Muscle layer of duodenum (tissue), 2 donors: ENCODE measurements at regions not wholly inside any gene's neighbourhood (a gene's known extent, or its start where the extent isn't known, plus 50 kb on each side); places are given as distances from the start of the nearest gene placed in this dataset.
"Not testable (repeated sequence)": the region's sequence is repeated elsewhere in the genome, so short reads cannot be mapped to it uniquely, and the experiment has no call there.

ENCODE experiments used
- H3K27ac ChIP-seq: one replicate; pipeline ENCODE4 v1.7.0; 2013; ENCODE audit warnings: mild to moderate bottlenecking, low read length
- H3K27me3 ChIP-seq: one replicate; pipeline ENCODE4 v1.7.0; 2013; ENCODE audit warnings: low read depth, mild to moderate bottlenecking, control low read depth, low read length
- H3K36me3 ChIP-seq, 2 donors: one replicate each; pipeline ENCODE4 v1.7.0; 2013; ENCODE audit warnings: low read length in 2 of 2, control low read depth in 1 of 2, mild to moderate bottlenecking in 1 of 2; ENCODE audit not compliant: insufficient read depth in 2 of 2, control insufficient read depth in 1 of 2
- H3K4me1 ChIP-seq, 2 donors: one replicate each; pipeline ENCODE4 v1.7.0; 2013; ENCODE audit warnings: low read length in 2 of 2, mild to moderate bottlenecking in 2 of 2, control low read depth in 1 of 2, moderate library complexity in 1 of 2; ENCODE audit not compliant: insufficient read depth in 2 of 2, control insufficient read depth in 1 of 2
- H3K4me3 ChIP-seq, 2 donors: one replicate each; pipeline ENCODE4 v1.7.0; 2013; ENCODE audit warnings: low read length in 2 of 2, low read depth in 1 of 2, mild to moderate bottlenecking in 1 of 2
- H3K9me3 ChIP-seq, 2 donors: one replicate each; pipeline ENCODE4 v1.7.0; 2013; ENCODE audit warnings: low read length in 2 of 2, control low read depth in 1 of 2, mild to moderate bottlenecking in 1 of 2; ENCODE audit not compliant: control insufficient read depth in 1 of 2
- donor health status: healthy.

GRCh38 chr19:21612403-21612872 is 107.0 kb downstream of the ZNF429 start:
- no peak overlapping the region for H3K4me3 ChIP-seq
- no peaks in the 10 kb centered on the region for H3K4me1 ChIP-seq
- peaks cover 0 to 2% of the 10 kb centered on the region in 2 donors for H3K9me3 ChIP-seq
- H3K27ac ChIP-seq, result no peak overlapping the region
- no peaks in the 10 kb centered on the region for H3K27me3 ChIP-seq
- H3K36me3 ChIP-seq, result no peaks in the 10 kb centered on the region

- H3K36me3 ChIP-seq, result no peaks in the 10 kb centered on the region
- H3K27ac ChIP-seq, result no peak overlapping the region
- no peaks in the 10 kb centered on the region for H3K4me1 ChIP-seq
- no peak overlapping the region for H3K4me3 ChIP-seq
- H3K27me3 ChIP-seq, result no peaks in the 10 kb centered on the region
- peaks cover 0 to 2% of the 10 kb centered on the region in 2 donors for H3K9me3 ChIP-seq
Measured at GRCh38 chr19:21611659-21612402, 106.4 kb downstream of the ZNF429 start.

- no peaks in the 10 kb centered on the region for H3K36me3 ChIP-seq
- H3K4me1 ChIP-seq, result no peaks in the 10 kb centered on the region
- no peak overlapping the region for H3K4me3 ChIP-seq
- no peaks in the 10 kb centered on the region for H3K27me3 ChIP-seq
- no peak overlapping the region for H3K27ac ChIP-seq
- H3K9me3 ChIP-seq, result peaks cover 0 to 2% of the 10 kb centered on the region in 2 donors
Measured at GRCh38 chr19:21610787-21611186, 105.4 kb downstream of the ZNF429 start.

- H3K9me3 ChIP-seq, result peaks cover 0 to 2% of the 10 kb centered on the region in 2 donors
- H3K36me3 ChIP-seq, result no peaks in the 10 kb centered on the region
- no peaks in the 10 kb centered on the region for H3K27me3 ChIP-seq
- peaks cover 0 to 2% of the 10 kb centered on the region in 2 donors for H3K4me1 ChIP-seq
- H3K4me3 ChIP-seq, result no peak overlapping the region
- no peak overlapping the region for H3K27ac ChIP-seq
Measured at GRCh38 chr19:21610341-21610740, 104.9 kb downstream of the ZNF429 start.

GRCh38 chr19:21608571-21608970 is 103.2 kb downstream of the ZNF429 start:
- H3K27ac ChIP-seq, result no peak overlapping the region
- peaks cover 0 to 2% of the 10 kb centered on the region in 2 donors for H3K9me3 ChIP-seq
- H3K4me1 ChIP-seq, result peaks cover 0 to 11% of the 10 kb centered on the region in 2 donors
- H3K36me3 ChIP-seq, result no peaks in the 10 kb centered on the region
- H3K27me3 ChIP-seq, result no peaks in the 10 kb centered on the region
- no peak overlapping the region for H3K4me3 ChIP-seq

GRCh38 chr19:21607449-21607848 is 102.0 kb downstream of the ZNF429 start:
- Histone ChIP-seq H3K36me3 (no peaks in the 10 kb centered on the region), H3K9me3 (no peaks in the 10 kb centered on the region), H3K4me3 (no peak overlapping the region), H3K4me1 (peaks cover 0 to 11% of the 10 kb centered on the region in 2 donors), H3K27ac (no peak overlapping the region), H3K27me3 (no peaks in the 10 kb centered on the region)

GRCh38 chr19:21607011-21607410 is 101.6 kb downstream of the ZNF429 start:
- H3K27me3 ChIP-seq, H3K9me3 ChIP-seq, H3K4me3 ChIP-seq, H3K27ac ChIP-seq, H3K36me3 ChIP-seq: not testable (repeated sequence)
- peaks cover 0 to 11% of the 10 kb centered on the region in 2 donors for H3K4me1 ChIP-seq

- not testable (repeated sequence) for H3K27me3 ChIP-seq, H3K27ac ChIP-seq, H3K4me3 ChIP-seq, H3K36me3 ChIP-seq, H3K9me3 ChIP-seq
- peaks cover 0 to 11% of the 10 kb centered on the region in 2 donors for H3K4me1 ChIP-seq
Measured at GRCh38 chr19:21606326-21606725, 100.9 kb downstream of the ZNF429 start.

GRCh38 chr19:21604951-21605476 is 99.6 kb downstream of the ZNF429 start:
- peak overlapping the region; percentile 71 for H3K27ac ChIP-seq
- H3K4me1 ChIP-seq, result peaks cover 0 to 11% of the 10 kb centered on the region in 2 donors

More at GRCh38 chr19:21604951-21605476, 99.6 kb downstream of the ZNF429 start:
- H3K27me3 ChIP-seq, result no peaks in the 10 kb centered on the region
- H3K9me3 ChIP-seq, result no peaks in the 10 kb centered on the region
- H3K36me3 ChIP-seq, result no peaks in the 10 kb centered on the region
- H3K4me3 ChIP-seq, result peak overlapping the region; percentile 55 to 77
